Glomerular visceral epithelial cell (primary cell): ENCODE measurements at regions not wholly inside any gene's neighbourhood (a gene's known extent, or its start where the extent isn't known, plus 50 kb on each side); places are given as distances from the start of the nearest gene placed in this dataset.

Experiments used
- DNase-seq: peaks from one replicate; pipeline ENCODE4 v3.0.0-alpha.2; 2016; ENCODE audit errors: extremely low spot score

- DNase-seq: peak; percentile 63
These were observed 107.1 kb upstream of the STK17B start for GRCh38 chr2:196278491-196278911.

- peak; percentile 58 for DNase-seq
These were observed 108.2 kb upstream of the STK17B start for GRCh38 chr2:196279541-196279940.

GRCh38 chr2:196284144-196284844, 112.9 kb upstream of the STK17B start:
- no peak for DNase-seq

- no peak for DNase-seq
These were observed 113.6 kb upstream of the STK17B start for GRCh38 chr2:196284866-196285557.

GRCh38 chr2:196286821-196287220, 115.4 kb upstream of the STK17B start:
- no peak for DNase-seq

- DNase-seq: no peak
These were observed 116.1 kb upstream of the STK17B start for GRCh38 chr2:196287523-196287922.

GRCh38 chr2:196288006-196288538, 116.7 kb upstream of the STK17B start:
- DNase-seq: no peak

- DNase-seq: no peak
These were observed 117.6 kb upstream of the STK17B start for GRCh38 chr2:196289000-196289399.

- no peak for DNase-seq
These were observed 118.8 kb upstream of the STK17B start for GRCh38 chr2:196290136-196290535.

GRCh38 chr2:196290569-196290968, 119.2 kb upstream of the STK17B start:
- no peak for DNase-seq

- no peak for DNase-seq
These were observed 120.0 kb upstream of the STK17B start for GRCh38 chr2:196291426-196291825.

- DNase-seq: peak; percentile 94
These were observed 120.8 kb upstream of the STK17B start for GRCh38 chr2:196291873-196292800.

GRCh38 chr2:196293751-196294515, 122.6 kb upstream of the STK17B start:
- DNase-seq: peak; percentile 64

GRCh38 chr2:196294516-196294909, 123.1 kb upstream of the STK17B start:
- DNase-seq: no peak

GRCh38 chr2:196295005-196295404, 123.6 kb upstream of the STK17B start:
- no peak for DNase-seq

- peak; percentile 25 for DNase-seq
These were observed 126.8 kb upstream of the STK17B start for GRCh38 chr2:196298106-196298723.

GRCh38 chr2:196307775-196308305, 136.5 kb upstream of the STK17B start:
- no peak for DNase-seq

GRCh38 chr2:196309691-196310090, 138.3 kb upstream of the STK17B start:
- DNase-seq: no peak

GRCh38 chr2:196314157-196314556, 142.8 kb upstream of the STK17B start:
- DNase-seq: no peak

GRCh38 chr2:196314780-196315179, 143.4 kb upstream of the STK17B start:
- peak; percentile 86 for DNase-seq
